Ishikawa (cell line): ENCODE measurements at regions not wholly inside any gene's neighbourhood (a gene's known extent, or its start where the extent isn't known, plus 50 kb on each side); places are given as distances from the start of the nearest gene placed in this dataset.

ENCODE experiments used
- CEBPB ChIP-seq: IDR thresholded peaks from 2 replicates; pipeline ENCODE4 v1.6.1; 2012
- CREB1 ChIP-seq: IDR thresholded peaks from 2 replicates; pipeline ENCODE4 v1.6.1; 2012; ENCODE audit warnings: low read depth
- EGR1 ChIP-seq: IDR thresholded peaks from 2 replicates; pipeline ENCODE4 v1.6.1; 2012
- EP300 ChIP-seq: IDR thresholded peaks from 2 replicates; pipeline ENCODE4 v1.6.1; 2012; ENCODE audit warnings: borderline replicate concordance
- FOXM1 ChIP-seq: IDR thresholded peaks from 2 replicates; pipeline ENCODE4 v1.6.1; 2012; ENCODE audit warnings: low read depth, borderline replicate concordance
- MAX ChIP-seq: IDR thresholded peaks from 2 replicates; pipeline ENCODE4 v1.6.1; 2012
- NFIC ChIP-seq: IDR thresholded peaks from 2 replicates; pipeline ENCODE4 v1.6.1; 2012
- RAD21 ChIP-seq: IDR thresholded peaks from 2 replicates; pipeline ENCODE4 v1.6.1; 2012; ENCODE audit warnings: low read depth
- REST ChIP-seq: IDR thresholded peaks from 2 replicates; pipeline ENCODE4 v1.6.1; 2012; ENCODE audit warnings: low read depth, mild to moderate bottlenecking
- TAF1 ChIP-seq: IDR thresholded peaks from 2 replicates; pipeline ENCODE4 v1.6.1; 2012; ENCODE audit warnings: low read depth, mild to moderate bottlenecking
- TCF12 ChIP-seq: IDR thresholded peaks from 2 replicates; pipeline ENCODE4 v1.6.1; 2012; ENCODE audit warnings: low read depth
- TEAD4 ChIP-seq: IDR thresholded peaks from 2 replicates; pipeline ENCODE4 v1.6.1; 2012
- USF1 ChIP-seq: IDR thresholded peaks from 2 replicates; pipeline ENCODE4 v1.6.1; 2012
- YY1 ChIP-seq: IDR thresholded peaks from 2 replicates; pipeline ENCODE4 v1.6.1; 2012; ENCODE audit warnings: low read depth
- ZBTB7A ChIP-seq: IDR thresholded peaks from 2 replicates; pipeline ENCODE4 v1.6.1; 2012; ENCODE audit warnings: low read depth

GRCh38 chr4:18248611-18249010, 227.1 kb upstream of the LCORL start:
- no peak for TF ChIP-seq USF1
- TF ChIP-seq EGR1: no peak
- no peak for TF ChIP-seq EP300

GRCh38 chr4:18247189-18247588, 225.6 kb upstream of the LCORL start:
- TF ChIP-seq TEAD4: no peak
- no peak for TF ChIP-seq RAD21
- no peak for TF ChIP-seq REST
- TF ChIP-seq NFIC: no peak

- TF ChIP-seq CEBPB: no peak
- TF ChIP-seq TCF12: no peak
- no peak for TF ChIP-seq TEAD4
- TF ChIP-seq FOXM1: no peak
- no peak for TF ChIP-seq REST
- TF ChIP-seq TAF1: no peak
- no peak for TF ChIP-seq CREB1
- no peak for TF ChIP-seq YY1
- no peak for TF ChIP-seq ZBTB7A
- TF ChIP-seq MAX: no peak
- TF ChIP-seq EGR1: no peak
- TF ChIP-seq RAD21: no peak
- TF ChIP-seq NFIC: no peak
- no peak for TF ChIP-seq EP300
Observed at GRCh38 chr4:18242919-18243693, 221.6 kb upstream of the LCORL start.

- TF ChIP-seq TCF12 (no peak), RAD21 (no peak), NFIC (no peak), USF1 (no peak), CEBPB (no peak), TAF1 (no peak), EP300 (no peak), YY1 (no peak), CREB1 (no peak), FOXM1 (no peak)
Observed at GRCh38 chr4:18241727-18242126, 220.2 kb upstream of the LCORL start.

GRCh38 chr4:18234108-18234507, 212.6 kb upstream of the LCORL start:
- TF ChIP-seq NFIC: no peak
- TF ChIP-seq USF1: no peak
- TF ChIP-seq FOXM1: no peak
- no peak for TF ChIP-seq ZBTB7A
- no peak for TF ChIP-seq TAF1
- TF ChIP-seq CREB1: no peak
- no peak for TF ChIP-seq MAX
- no peak for TF ChIP-seq YY1
- TF ChIP-seq CEBPB: no peak
- TF ChIP-seq EGR1: no peak
- TF ChIP-seq TCF12: no peak
- no peak for TF ChIP-seq TEAD4

- TF ChIP-seq CREB1 (no peak), RAD21 (no peak), EGR1 (no peak), USF1 (no peak), CEBPB (no peak), MAX (no peak), TCF12 (no peak), FOXM1 (no peak), EP300 (no peak), TEAD4 (no peak), TAF1 (no peak)
Observed at GRCh38 chr4:18231726-18232125, 210.2 kb upstream of the LCORL start.
